ENCODE measurements at regions not wholly inside any gene's neighbourhood (a gene's known extent, or its start where the extent isn't known, plus 50 kb on each side); places are given as distances from the start of the nearest gene placed in this dataset.
"Not testable (repeated sequence)": the region's sequence is repeated elsewhere in the genome, so short reads cannot be mapped to it uniquely, and the experiment has no call there.

DNA sequence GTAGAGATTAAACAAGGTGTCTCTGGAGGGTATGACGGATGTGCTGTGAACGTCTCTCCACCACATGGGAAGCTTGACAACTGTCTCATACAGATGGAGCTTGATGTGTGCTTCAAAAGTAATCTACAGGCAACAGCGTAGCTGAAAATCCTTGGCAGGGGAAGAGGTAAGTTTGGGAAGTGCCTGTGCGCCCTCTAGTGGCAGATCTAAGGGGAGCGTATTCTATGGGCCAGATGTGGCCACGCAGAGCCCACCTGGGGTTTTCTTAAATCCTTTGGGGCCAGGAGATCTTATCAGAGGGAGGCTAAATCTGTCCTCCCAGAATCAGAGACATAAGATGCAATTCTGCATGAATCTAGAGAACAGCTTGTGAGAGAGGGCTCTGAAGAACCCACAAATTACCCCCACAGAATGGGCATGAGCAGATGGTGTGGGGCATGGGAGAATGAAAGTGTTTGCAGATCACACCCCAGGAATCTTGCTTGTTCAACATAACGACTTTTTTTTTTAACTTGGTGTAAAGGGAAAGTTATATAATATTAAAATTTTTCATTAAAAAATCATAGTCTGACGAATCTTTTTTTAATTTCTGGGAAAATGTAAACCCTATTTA is 91.2 kb upstream of the MPP7 start:
- DNase-seq: peak; percentile 83

DNA sequence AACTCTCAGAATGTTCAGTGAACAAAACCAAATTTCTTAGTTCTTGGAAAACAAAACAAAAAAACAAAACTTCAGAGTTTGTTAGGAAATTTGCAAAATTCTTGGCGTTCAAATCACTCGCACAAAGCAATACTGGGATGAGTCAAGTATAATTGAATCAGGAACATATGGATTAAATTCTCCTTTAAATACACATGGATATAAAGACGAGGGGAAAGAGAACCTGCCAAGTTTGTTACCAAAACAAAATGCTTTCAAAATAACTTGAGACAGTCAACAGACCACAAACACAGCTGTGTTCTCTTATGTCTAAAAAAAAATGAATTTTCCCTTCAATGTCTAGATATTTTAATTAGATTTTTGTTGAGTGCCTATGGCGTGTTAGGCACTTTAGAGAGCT is 93.5 kb upstream of the MPP7 start:
- no peak for DNase-seq

DNA sequence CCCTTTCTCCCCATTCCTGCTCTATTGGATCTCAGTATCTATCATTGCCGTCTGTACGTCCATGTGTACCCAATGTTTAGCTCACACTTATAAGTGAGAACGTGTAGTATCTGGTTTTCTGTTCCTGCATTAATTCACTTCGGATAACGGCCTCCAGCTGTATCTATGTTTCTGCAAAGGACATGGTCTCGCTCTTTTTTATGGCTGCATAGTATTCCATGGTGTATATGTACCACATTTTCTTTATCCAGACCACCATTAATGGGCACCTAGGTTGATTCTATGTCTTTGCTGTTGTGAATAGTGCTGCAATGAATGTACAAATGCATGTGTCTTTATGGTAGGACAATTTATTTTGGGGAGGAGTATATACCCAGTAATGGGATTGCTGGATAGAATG is 94.4 kb upstream of the MPP7 start:
- no peak for DNase-seq

DNA sequence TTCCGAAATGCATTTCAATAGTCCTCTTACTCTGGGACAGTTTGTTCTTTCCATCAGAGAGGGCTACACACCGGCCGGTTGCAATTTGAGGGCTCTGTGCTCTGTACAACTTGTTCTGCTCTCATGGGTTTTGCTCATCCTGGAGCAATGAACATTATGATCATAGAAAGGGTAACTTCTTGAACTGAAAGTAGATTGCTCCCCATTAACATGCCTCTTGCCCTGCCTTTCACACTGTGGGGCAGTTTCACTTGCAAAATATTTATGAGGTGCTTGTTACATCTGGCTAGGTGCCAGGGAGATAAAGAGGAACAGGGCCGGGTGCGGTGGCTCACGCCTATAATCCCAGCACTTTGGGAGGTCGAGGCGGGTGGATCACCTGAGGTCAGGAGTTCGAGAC is 97.3 kb upstream of the MPP7 start:
- peak; percentile 27 for DNase-seq

DNA sequence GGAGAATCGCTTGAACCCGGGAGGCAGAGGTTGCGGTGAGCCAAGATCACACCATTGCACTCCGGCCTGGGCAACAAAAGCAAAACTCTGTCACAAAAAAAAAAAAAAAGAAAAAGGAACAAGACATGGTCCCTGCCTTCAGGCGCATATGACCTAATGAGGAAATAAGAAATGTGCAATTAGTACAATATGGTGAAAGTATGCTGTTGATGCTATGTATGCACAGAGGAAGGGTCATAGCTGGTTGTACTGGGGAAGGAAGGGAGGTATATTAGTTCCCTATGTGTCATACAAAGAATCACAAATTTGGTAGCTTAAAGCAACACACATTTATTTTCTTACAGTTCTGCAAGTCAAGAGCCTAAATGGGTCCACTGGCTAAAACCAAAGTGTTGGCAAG is 97.8 kb upstream of the MPP7 start:
- DNase-seq: no peak

DNA sequence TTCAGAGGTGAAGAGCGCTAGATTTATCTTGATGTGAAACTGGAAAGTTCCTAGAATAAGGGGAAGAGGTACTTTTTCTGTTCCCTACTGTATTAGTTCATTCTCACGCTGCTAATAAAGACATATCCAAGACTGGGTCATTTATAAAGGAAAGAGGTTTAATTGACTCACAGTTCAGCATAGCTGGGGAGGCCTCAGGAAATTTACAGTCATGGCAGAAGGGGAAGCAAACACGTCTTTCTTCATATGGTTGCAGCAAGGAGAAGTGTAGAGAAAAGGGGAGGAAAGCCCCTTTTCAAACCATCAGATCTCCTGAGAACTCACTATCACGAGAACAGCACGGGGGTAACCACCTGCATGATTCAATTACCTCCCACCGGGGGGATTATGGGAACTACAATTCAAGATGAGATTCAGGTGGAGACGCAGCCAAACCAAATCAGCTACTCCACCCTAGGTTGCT is 99.8 kb upstream of the MPP7 start:
- DNase-seq: not testable (repeated sequence)

DNA sequence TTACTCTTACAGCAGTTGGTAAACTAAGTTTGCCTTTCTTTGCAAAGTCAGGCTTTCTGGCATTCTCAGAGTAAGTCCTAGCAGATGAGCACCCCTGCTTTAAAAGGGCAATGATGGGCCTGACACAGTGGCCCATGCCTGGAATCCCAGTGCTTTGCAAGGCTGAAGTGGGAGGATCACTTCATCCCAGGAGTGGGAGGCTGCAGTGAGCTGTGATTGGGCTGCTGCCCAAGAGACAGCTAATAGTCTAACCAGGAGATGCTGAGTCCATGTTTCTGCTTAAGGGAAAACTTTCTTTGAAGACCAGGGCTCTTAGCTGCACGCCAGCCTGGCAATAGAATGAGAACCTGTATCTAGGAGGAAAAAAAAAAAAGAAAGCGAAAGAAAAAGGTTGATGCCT is 100.2 kb upstream of the MPP7 start:
- DNase-seq: no peak

DNA sequence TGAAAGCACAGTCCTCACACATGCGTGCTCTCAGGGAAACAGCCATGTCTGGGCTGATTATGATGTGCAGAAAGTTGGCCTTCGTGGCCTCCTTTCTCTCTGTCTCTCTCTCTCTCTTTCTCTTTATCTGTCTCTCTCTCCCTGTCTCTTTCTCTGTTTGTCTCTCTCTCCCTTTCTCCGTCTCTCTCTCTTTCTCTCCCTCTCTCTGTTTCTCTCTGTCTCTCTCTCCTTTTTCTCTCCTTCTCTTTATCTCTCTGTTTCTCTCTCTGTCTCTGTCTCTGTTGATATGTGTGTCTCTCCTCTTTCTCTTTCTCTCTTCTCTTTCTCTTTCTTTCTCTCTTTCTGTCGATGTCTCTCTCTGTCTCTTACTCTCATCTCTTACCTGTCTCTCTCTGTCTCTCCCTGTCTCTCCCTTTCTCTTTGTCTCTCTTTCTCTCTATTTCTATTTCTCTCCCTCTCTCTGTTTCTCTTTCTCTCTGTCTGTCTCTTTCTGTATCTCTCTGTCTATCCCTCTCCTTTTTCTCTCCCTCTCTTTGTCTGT is 105.4 kb upstream of the MPP7 start:
- no peak for DNase-seq

DNA sequence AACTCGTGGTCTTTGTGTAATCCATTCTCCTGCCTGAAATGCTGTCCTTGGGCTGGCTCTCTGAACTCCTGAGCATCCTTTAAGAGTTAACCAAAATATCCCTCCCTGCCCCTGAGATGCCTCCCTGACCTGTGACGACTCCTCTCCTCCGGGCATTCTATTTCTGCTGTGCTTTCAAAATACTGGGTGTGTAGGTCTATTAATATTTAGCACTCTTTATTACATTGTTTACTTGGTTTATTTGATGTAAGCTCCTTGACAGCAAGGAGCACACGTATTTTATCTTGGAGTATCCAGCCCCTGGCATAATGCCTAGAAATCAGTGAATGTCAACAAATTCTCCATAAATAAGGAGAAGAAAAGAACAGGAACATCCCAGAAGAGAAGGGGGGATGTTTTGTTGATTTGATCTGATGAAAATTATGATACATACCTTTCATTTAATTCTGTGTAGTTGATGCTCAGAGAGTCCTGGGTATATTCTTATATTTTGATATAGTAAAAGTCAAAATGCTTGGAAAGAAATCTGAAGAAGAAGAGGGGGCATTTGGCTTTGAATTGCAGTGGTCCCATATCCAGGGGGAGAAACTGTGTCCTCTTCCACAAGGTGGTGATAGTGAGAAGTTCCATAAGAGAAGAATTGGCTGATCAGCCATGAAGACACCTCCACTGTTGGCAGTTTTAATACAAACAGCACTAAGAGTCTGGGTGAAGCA is 107.7 kb upstream of the MPP7 start:
- DNase-seq: peak; percentile 39

DNA sequence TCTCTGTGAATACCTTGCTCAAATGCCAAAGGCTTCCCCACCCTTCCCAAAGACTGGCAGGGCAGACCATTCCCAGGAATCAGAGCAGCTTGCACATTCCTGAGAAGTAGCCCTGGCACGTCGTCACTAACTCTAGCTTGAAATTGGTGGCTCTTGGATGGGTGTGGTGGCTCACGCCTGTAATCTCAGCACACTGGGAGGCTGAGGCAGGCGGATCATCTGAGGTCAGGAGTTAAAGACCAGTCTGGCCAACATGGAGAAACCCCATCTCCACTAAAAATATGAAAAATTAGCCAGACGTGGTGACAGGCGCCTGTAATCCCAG is 108.2 kb upstream of the MPP7 start:
- no peak for DNase-seq

DNA sequence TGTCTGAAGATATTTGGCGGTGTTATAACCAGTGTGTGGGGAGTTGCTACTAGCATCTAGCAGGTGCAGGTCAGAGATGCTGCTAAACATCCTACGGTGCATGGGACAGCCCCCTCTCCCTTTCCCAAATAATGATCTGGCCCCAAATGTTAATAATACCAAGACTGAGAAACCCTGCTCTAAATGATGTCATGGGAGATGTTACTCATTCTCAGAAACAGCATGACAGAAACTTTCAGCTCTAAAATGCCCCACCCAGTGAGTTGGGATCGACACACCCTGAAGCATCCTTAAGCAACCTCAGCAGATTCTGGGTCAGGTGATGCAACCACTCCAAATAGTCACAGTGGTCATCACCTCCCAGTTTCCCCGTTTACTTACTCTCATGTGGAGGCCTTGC is 108.8 kb upstream of the MPP7 start:
- DNase-seq: no peak

DNA sequence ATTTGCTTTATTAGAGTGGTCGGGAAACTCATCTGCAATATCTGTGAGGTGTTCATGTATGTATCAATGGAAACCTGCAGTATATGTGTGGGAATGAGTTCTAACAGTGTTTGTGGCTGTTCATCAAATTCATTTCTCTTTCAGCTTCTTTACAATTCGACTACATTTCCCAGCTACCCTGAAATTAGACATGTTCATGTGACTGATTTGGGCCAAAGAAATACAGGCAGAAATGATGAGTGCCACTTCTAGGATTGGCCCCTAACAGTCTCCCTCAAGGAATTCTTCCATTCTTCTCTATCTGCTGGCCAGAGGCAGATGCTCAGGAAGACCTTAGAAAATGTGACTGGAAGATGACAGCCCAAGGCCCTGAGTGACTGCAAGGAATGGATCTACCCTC is 114.8 kb upstream of the WAC start:
- no peak for DNase-seq

DNA sequence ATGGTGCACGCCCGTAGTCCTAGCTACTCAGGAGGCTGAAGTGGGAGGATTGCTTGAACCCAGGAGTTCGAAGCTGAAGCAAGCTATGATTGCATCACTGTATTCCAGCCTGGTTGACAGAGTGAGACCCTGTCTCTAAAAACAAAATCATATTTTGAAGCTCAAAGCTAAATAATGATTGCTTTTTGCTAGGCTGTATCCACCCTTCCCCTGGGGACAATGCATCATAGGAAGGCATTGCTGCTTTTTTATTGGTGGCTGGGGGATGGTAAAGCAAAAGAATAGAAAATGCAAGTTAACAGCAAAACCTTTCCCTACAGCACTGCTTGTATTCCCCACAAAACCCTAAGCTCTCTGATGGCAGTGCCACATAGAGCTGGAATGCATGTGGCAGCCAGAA is 107.5 kb upstream of the WAC start:
- no peak for DNase-seq

DNA sequence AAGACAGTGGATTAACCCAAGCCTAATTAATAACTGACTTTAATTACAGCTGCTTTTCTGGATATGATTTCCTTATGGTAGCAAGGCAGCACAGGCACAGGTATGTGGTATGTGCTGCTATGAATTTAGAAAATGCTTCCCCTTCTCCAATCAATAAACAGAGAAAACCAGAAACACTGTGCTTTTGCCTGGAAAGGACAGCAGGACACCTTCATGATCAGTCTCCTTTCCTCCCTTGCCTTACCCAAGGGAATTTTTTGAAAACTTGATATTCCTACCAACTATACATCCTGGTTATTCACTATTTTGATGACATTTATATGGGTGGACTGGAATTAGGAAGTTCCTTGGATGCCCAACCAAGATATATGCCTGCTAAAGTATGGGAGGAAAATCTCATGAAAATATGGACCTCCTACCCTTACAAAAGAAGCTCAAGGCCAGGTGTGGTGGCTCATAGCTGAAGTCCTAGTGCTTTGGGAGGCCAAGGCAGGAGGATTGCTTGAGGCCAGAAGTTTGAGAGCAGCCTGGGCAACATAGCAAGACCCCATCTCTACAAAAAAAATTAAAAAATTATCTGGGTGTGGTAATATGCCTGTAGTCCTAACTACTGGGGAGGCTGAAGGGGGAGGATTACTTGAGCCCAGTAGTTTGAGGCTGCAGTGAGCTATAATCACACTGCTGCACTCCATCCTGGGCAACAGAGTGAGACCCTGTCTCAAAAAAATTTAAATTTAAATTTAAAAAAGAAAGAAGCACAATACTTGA is 106.3 kb upstream of the WAC start:
- no peak for DNase-seq

DNA sequence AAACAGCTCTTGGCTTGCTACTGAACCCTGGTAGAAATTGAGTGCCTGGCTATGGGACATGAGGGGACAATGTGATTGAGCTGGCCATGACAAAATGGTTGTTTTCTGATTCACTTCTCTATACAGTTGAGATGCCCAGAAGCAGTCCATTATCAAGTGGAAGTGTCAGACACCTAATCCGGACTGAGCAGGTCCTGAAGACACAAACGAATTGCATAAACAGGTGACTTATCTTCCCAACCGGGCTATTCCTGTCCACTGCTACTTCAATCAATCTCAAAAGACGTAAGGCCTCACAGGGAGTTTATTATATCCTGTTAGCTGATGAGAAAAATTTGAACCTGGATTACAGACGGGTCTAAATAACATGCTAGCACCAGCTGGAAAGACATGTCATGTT is 105.5 kb upstream of the WAC start:
- DNase-seq: no peak

DNA sequence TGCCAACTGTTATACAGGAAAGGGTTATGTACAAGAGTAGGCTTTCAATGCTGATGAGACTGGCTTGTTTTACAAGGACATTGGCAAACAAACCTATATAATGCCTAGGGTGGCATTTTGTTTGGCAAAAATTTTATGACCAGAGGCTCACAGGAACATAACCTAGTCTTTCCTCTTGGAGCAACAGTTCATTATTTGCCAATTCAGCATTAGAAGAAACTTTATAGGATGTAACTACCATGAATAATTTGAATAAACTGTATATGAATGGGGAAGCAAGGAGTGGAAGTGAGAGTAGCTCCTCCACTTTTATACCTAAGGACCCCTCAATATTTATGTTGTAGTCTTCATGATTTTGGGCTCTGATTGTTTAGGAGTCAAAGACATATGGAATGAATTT is 103.9 kb upstream of the WAC start:
- DNase-seq: no peak

DNA sequence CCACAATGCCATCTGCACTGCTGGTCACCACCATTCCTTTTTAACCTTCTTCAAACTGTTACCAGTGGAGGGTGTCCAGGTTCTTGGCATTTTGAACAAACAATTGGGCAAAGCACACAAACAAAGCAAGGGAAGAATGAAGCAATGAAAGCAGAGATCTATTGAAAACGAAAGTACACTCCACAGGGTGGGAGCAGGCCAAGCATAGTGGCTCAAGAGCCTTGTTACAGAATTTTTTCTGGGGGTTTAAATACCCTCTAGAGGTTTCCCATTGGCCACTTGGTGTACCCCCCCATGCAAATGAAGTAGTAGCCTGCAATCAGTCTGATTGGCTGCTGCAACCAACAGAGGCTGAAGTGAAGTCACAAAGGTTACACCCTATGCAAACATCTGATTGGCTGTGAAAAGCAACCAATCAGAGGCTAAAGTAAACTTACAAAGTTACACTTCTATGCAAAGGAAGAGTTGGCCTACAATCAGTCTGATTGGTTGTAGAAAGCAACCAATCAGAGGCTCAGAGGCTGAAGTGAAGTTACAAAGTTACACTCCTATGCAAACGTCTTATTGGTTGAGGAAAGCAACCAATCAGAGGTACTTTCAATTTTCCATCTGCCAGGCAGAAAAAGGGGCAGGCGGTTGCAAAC is 103.2 kb upstream of the WAC start:
- peak; percentile 26 for DNase-seq

DNA sequence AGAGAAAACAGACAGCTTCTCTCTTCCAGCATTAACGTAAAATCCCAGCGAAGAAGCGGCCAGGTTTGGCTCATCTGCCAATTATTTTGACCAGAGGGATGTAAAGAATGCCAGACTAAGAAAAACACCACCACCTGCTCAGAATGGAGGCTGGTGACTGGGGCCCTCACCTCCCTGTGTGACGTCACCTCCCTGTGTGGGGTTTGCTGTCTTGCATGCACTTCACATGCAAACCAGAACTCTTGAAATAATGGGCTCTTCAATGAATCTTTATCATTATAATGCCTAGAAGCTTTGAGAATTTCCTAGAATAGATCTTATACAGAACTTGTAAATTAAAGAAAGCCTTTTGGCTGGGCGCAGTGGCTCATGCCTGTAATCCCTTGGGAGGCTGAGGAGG is 101.8 kb upstream of the WAC start:
- no peak for DNase-seq

DNA sequence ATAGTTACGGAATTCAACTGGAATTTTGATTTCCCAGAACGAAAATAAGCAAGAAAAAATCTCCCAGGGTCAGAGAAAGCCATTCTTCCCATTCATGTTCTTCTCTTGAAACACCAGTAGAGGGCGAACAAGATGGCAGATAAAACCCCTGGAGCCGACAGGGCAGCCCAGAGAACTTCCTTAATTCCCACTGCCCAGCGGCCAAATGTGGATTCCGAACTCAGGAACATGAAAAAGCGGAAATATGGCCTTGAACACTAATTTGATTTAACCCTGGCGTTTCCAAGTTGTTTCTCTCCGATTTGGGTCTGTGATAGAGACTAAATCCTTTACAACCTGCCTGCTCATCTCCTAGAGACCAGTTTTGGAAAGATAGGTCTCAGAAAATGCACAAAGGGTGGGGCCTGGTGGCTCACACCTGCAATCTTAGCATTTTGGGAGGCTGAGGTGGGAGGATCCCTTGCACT is 100.7 kb upstream of the WAC start:
- DNase-seq: peak; percentile 85

DNA sequence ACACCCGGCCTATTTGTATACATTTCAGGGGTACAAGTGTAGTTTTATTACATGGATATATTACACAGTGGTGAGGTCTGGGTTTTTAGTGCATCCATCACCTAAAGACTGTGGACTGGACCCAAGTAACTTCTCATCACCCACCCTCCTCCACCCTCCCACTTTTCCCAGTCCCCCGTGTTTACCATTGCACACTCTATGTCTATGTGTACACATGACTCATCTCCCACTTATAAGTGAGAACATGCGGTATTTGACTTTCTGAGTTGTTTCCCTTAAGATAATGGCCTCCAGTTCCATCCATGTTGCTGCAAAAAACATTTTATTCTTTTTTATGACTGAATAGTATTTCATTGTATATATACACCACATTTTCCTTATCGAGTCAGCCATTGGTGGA is 98.9 kb upstream of the WAC start:
- no peak for DNase-seq

DNA sequence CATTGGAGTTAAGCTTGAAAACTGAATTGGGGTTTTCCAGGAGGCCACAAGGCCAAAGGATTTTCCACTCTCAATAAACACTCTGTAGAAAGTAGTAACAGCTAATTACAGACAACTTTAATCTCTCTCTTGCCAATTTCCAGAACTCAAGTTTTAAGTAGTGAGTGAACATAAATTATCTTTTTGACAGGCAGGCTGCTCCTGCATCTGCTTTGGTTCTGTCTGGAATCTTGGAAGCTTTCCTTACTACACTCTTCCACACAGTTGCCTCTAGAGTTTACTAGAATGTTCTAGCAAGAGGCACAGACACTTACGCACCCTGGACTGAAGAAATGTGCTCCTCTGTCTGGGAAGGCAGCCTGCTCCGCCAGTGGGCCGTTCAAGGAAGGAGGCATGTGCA is 90.5 kb upstream of the WAC start:
- no peak for DNase-seq

DNA sequence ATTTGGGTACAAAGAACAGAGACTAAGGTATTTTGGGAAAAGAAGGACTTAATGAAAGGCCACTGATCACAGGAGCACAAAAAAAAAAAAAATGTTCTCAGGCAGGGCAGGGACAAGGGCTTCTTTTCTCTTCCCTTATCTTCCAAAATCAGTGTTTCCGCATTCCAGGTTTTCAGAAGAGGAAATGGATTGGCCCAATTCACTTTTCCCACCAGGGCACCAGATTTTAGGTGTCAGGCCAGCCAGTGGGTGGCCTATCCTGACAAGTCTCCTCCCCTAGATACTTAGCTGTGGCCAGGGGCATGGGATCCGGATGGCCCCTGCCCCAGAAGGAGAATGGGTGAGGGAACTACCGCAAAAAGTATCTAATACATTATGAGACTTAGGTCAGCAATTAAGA is 88.9 kb upstream of the WAC start:
- no peak for DNase-seq

DNA sequence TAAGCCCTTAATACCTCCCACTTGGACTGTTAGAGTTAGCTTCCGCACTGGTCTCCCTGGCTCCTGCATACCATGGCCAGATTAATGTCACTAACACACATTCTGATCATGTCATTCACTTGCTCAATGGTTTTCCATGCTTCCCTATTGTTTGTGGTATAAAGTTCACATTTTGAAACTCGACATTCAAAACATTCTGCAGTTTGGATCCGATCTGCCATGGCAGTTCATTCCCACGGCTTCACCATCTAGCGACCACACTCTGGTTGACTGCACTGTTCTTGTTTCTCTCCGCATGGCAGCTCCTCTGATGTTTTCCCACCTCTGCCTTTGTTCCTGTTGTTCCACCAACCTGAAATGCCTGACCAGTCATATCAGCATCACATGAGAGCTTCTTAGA is 87.4 kb upstream of the WAC start:
- DNase-seq: no peak

DNA sequence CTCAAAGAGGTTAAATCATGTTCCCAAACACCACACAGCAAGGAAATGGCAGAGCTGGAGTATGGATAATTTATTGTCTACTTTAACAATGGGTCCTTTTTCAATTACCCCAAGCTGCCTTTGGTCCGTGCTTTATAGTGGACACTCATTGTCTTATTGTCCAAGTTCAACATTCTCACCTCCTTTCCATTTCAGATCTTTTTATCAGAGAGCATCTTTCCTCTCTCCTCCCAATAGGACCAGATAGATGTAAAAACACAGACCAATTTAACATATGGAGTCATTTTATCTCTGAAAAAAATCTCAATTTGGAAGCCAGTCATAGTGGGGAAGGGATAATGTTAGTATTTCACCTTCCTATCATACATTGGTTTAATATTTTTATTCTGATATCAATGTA is 83.5 kb upstream of the WAC start:
- no peak for DNase-seq
